GM11168 (cell line): ENCODE measurements at regions not wholly inside any gene's neighbourhood (a gene's known extent, or its start where the extent isn't known, plus 50 kb on each side); places are given as distances from the start of the nearest gene placed in this dataset.

Experiments
- in situ Hi-C: fragments of 300-500 bp; cut with MboI; formaldehyde crosslinking; loops from one replicate; pipeline ENCODE4 v1.12.0; 2022; ENCODE audit warnings: low sequenced_read_pairs; ENCODE audit not compliant: unreplicated experiment

DNA sequence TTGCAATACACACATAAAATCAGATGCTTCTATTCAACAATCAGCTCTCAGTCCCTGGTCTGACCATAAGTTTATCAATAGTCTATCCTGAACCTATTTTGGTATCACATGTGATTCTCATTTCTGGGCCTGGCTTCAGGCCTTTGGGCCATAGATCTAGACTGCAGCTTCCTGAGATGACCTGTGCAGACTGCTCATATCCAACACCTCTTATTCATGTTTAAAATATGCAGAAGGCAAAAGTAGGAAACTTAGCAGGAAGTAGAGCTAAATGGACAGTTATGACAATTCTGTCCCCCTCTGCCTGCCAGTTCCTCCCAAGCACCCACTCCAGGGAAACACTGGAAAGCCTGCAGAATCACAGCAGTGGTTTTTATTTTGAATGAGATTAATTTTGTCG lies 53.3 kb downstream of the C7orf25 start:
- in situ Hi-C loops, result no loop called here

DNA sequence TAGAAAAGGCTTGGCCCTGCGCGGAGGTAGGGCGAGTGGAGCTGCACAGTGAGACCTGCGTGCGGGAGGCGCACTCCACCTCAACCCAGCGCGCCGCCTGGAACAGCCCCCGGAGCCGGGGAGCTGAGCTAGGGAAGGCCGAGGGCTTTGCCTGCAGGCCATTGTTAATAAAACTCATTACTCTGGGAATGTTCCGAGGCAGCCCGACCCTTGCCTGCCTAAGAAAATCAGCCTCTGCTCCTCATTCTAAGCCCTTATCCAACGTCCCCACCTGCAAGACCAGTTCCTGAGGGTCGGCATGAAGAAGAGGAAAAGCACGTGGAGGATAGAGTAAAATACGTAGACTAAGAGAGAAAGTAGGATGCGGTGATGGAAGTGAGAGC lies 55.3 kb downstream of the C7orf25 start:
- in situ Hi-C loops, result no loop called here

DNA sequence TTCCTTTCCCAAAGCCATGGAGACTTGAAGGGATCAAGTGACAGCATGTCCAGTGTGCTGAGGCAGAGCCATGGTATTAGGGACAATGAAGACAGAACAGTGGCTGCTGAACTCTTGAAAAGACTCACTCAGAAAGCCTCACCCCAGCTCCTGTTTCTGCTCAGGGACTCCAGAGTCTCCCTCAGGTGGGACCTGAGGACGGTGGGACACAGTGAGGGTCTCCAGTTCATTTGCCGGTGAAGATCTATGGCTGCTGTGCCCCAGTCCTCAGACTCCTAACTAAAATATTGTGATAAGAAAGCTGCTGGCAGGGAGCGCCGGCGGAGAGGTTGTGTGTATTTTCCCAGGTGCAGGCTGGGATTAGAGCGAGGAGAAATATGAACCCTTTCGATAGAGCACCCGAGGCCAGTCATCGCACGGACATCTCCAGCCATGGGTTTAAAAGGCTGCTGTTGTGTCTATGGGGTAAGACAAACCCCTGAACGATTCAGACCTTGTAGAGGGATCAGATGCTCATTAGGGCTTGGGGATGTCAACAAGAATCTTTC lies 57.2 kb downstream of the C7orf25 start:
- in situ Hi-C loops, result no loop called here

DNA sequence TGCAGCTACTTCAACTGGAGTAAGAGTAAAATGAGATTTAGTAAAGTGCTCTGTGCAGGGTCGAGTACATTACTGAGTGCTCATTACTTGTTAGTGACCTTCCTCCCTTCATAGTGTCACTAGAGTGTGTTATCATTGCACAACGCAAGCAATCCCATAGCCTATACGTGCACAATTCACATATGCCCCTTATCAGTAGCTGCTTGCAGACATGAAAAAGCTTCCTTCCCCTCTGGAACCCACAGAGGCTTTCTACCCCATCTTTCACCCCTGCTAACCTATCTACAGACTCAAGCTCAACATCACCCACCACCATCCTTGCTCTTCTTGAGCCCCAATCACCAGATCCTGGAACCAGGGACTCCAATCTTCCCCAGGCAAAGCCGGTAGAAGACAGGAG lies 59.3 kb downstream of the C7orf25 start:
- in situ Hi-C loops, result no loop called here

DNA sequence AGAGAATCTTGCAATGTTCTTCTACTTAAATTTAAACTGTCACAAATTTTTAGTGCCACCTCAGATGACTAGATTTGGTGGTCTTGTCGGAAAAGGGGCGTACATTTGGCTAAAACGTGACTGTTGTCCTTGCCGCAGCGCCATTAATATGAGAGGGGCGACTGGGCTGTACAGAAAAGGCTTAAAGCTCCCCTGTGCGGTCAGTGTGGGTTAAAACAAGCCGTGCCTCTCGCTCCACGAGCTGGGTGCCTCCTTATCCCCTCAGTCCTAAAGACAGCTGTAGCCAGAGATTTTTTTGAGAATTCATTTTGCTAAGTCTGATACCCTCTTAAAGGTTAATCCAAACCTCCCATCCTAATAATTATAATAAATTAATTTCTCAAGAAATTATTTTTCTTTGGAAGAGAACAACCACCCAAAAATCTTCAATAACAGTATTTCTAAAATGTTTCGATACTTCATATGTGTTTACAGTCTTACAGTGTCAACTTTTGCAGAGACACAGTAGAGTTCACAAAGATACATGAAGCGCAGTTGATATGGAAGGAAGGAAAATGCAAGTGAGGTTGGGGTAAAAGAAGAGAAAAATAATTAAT lies 68.6 kb downstream of the C7orf25 start:
- in situ Hi-C loops, result loop anchor here (25.0 kb wide), 1 partner anchor 856 kb away; no protein-coding TSS in a partner anchor

- in situ Hi-C loops, result loop anchor here (25.0 kb wide), 1 partner anchor 847 kb away; no protein-coding TSS in a partner anchor
These were observed 77.2 kb downstream of the C7orf25 start for GRCh38 chr7:42834676-42835075.

DNA sequence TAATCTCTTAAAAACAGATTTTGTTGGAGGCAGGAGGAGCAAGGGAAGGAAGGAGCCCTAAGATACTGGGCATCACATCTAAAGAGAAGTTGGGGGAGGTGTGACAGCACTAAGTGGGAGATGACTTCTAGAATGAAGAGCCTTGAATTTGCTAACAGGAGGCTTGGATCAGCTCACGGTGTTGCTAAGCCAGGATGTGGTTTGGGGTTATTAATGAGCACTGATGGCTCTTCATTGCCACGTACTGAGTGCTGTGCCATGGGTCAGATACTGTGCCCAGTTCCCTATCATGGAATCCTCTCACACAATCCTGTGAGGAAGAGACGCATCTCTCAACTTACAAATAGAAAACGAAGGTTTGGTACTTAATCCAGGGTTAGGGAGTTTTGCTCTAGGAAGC lies 78.5 kb downstream of the C7orf25 start:
- in situ Hi-C loops, result loop anchor here (25.0 kb wide), 1 partner anchor 846 kb away; no protein-coding TSS in a partner anchor

DNA sequence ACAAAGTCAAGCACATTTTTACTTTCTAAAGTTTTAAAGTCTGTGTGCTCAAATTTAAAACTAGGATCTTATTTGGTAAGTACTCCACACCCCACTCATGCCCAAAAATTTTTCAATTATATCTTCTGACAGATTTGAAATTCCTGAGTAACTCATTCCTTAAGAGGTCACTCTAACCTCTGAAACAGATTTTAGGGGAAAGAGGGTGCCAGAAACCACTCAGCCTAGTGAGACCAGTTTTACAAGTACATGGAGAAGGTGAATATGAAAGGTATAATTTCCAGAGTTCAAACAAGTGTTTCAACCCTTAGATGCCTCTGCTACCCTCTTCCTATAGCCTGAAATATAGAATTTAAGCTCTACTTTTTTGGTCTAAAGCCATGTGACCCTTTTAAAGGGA lies 79.2 kb downstream of the C7orf25 start:
- in situ Hi-C loops, result loop anchor here (25.0 kb wide), 1 partner anchor 845 kb away; no protein-coding TSS in a partner anchor

GRCh38 chr7:42831718-42832522 lies 80.0 kb downstream of the C7orf25 start:
- in situ Hi-C loops, result loop anchor here (25.0 kb wide), 1 partner anchor 845 kb away; no protein-coding TSS in a partner anchor

GRCh38 chr7:42831006-42831717 lies 80.7 kb downstream of the C7orf25 start:
- in situ Hi-C loops, result loop anchor here (25.0 kb wide), 1 partner anchor 844 kb away; no protein-coding TSS in a partner anchor

GRCh38 chr7:42812779-42813178 lies 99.1 kb downstream of the C7orf25 start:
- in situ Hi-C loops, result no loop called here

- in situ Hi-C loops, result no loop called here
These were observed 106.3 kb downstream of the C7orf25 start for GRCh38 chr7:42805601-42806000.

DNA sequence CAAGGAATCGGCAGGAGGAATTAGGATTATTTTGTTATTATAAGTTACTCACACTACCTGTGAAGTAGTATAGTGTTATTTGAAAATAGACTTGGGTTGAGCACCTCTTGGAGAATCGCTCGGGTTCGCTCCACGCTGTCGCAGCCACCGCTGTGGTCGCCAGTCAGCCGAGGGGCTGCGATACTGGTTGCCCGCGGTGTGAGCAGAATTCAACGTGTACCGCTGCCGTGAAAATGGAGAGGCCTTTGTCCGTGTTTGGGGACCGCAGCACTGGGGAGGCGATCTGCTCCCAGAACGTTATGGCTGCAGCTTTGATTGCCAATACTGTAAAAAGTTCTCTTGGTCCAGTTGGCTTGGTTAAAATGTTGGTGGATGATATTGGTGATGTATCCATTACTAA lies 117.2 kb downstream of the C7orf25 start:
- in situ Hi-C loops, result no loop called here

GRCh38 chr7:42792841-42793240 lies 119.0 kb downstream of the C7orf25 start:
- in situ Hi-C loops, result no loop called here

DNA sequence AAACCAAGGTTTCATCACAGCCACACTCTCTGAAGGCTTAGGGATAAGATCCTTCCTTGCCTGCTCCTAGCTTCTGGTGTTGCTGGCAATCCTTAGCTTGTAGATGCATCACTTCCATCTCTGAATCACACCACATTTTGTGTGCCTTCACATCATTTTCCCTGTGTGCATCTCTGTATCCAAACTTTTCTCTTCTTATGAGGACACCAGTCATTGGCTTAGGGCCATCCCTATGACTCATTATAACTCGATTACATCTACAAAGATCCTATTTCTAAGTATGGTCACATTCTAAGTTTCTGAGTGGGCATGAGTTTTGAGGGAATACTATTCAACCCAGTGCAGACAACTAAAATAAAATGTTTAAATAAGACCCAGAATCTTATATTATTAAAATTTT lies 121.7 kb downstream of the C7orf25 start:
- in situ Hi-C loops, result no loop called here

DNA sequence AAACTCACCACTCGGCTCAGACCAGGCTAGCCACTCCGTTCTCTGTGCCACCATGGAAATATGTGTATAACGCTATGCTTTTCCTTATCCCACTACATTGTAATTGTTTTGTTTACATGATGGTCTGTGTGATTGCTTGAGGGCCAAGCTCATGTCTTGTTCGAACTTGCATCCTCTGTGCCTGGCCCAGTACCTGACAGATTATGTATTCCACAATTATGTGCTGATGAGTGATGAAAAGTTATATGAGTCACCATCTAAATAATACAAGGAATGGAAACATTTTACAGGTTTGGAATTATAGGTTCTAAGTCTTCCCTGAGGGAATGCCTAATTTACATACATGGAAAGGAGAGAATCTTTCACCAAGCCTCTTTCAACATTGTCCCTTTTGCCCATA lies 137.4 kb downstream of the C7orf25 start:
- in situ Hi-C loops, result no loop called here

DNA sequence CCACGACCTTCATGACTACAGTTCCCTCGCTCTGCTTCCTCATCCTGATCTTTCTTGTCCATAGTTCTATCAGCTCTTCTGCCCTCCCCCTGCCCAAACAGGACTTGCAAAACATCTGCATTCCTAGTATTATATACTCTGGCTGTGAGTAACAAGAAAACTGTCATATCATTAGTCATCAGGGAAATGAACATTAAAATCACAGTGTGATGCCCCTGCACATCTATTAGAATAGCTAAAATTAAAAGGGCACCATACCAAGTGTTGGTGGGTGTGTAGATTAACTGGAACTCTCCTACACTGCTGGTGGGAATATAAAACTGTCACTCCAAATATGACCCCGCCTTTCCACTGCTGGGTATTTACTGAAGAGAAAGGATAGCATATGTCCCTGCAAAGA lies 141.8 kb downstream of the C7orf25 start:
- in situ Hi-C loops, result no loop called here

GRCh38 chr7:42768045-42768444 lies 143.8 kb downstream of the C7orf25 start:
- in situ Hi-C loops, result no loop called here

DNA sequence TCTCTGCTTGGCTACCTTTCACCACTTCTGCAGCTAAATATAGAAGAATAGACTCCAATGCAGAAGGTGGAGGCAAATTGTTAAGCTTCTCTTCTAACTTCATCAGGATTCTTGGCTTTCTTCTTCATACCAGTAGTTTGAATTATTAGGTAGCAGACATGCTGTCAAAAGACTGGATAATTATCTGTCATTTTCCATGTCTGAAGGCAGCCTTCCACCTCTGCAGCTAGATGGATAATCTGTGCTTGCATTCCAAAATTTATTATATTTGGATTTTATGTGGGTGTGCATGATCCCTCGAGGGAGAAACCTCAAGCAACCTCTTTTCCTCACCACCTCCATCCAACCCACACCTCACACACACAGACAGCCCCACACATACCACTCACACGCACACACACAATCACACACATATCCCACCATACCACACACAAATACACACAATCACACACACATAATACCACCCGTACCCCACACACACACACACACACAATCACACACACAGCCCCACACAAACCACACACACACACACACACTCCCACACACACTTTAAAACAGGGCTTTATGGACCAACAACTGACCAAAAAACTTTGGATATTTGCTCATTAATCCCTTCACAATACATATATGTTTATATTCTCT lies 145.0 kb downstream of the C7orf25 start:
- in situ Hi-C loops, result no loop called here

- in situ Hi-C loops, result no loop called here
These were observed 145.9 kb downstream of the C7orf25 start for GRCh38 chr7:42765931-42766330.
